Spleen (tissue), 7 donors: ENCODE measurements at regions not wholly inside any gene's neighbourhood (a gene's known extent, or its start where the extent isn't known, plus 50 kb on each side); places are given as distances from the start of the nearest gene placed in this dataset.

Experiments used
- POLR2A ChIP-seq, 3 donors: fragments of 450-650 bp; IDR thresholded peaks; one replicate each; pipeline ENCODE4 v1.5.1; 2017; ENCODE audit warnings: antibody characterized with exemption in 3 of 3, mild to moderate bottlenecking in 1 of 3
- POLR2AphosphoS5 ChIP-seq, 3 donors: sonication (generic); formaldehyde crosslinking; IDR thresholded peaks; one replicate each; pipeline ENCODE4 v1.5.1; 2017; ENCODE audit warnings: antibody characterized with exemption in 3 of 3
- TF ChIP-seq, protein P1 (sequence below), 11 experiments: fragments of 200-600 bp in 7 of 11; fragments of 450-650 bp in 4 of 11; sonication (generic) in 4 of 11; IDR thresholded peaks in 8 of 11; conservative IDR thresholded peaks in 3 of 11; 1 replicate in 7 of 11; 2 replicates in 4 of 11; pipeline versions ENCODE4 v1.4.0 to v1.8.0; 2016 to 2021; ENCODE audit warnings: antibody characterized with exemption in 11 of 11, inconsistent platforms in 4 of 11, mild to moderate bottlenecking in 1 of 11
- donor health status: DM: no; HTN: no; CAD: no; lungs with moderate emphysema.
- donor health status: DM: no; HTN: no; CAD: no.
- donor health status: DM: no; HTN: no; CAD: no.

DNA sequence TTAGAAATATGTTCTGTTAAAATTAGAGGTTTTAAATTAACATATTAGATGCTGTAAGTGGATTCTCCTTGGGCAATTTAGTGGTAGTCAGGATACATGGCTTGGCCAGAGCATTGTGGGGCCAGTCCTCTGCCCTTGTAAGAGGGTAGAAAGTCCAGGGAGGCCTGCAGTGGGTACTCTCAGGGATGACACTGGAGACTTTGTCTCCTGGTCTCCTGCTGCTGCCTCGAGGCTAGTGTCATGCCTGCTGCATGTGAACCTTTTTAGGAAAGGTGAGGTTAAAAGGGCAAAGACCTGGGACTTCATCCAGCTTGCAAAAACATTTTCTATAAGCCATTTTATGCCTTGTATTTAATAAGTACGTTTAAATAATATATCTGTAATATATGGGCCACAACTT, 96.8 kb upstream of the PROK2 start:
- TF ChIP-seq, protein P1, sequence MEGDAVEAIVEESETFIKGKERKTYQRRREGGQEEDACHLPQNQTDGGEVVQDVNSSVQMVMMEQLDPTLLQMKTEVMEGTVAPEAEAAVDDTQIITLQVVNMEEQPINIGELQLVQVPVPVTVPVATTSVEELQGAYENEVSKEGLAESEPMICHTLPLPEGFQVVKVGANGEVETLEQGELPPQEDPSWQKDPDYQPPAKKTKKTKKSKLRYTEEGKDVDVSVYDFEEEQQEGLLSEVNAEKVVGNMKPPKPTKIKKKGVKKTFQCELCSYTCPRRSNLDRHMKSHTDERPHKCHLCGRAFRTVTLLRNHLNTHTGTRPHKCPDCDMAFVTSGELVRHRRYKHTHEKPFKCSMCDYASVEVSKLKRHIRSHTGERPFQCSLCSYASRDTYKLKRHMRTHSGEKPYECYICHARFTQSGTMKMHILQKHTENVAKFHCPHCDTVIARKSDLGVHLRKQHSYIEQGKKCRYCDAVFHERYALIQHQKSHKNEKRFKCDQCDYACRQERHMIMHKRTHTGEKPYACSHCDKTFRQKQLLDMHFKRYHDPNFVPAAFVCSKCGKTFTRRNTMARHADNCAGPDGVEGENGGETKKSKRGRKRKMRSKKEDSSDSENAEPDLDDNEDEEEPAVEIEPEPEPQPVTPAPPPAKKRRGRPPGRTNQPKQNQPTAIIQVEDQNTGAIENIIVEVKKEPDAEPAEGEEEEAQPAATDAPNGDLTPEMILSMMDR (IDR thresholded peaks at IDR 0.05 in 8 of 11, conservative IDR thresholded peaks at IDR 0.05 in 3 of 11): no peak
- TF ChIP-seq POLR2A (IDR thresholded peaks at IDR 0.05): no peak
- TF ChIP-seq POLR2AphosphoS5 (IDR thresholded peaks at IDR 0.05): no peak
